ENCODE measurements at regions not wholly inside any gene's neighbourhood (a gene's known extent, or its start where the extent isn't known, plus 50 kb on each side); places are given as distances from the start of the nearest gene placed in this dataset.

DNA sequence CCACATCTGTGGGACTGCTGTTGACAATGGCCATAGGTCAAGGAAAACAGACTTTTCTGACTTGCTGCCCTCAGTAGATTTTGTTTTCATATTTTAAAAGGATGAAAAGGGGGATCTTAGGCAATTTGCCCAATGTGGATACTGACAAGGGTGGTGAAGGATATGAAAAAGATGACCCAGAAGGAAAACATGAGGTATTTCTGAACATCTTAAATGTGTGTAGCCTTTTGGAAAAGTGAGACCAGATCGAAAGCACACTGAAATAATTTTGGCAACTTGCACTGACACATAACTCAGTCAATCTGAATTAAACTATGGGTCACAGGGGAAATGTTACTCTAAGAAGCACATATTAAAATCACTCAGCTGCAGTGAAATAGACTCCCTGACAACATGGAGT, 1793.0 kb upstream of the ACO1 start:
- DNase-seq = no peak
- Mint-ChIP-seq H3K27ac (no peak overlapping the region), H3K4me3 (no peak overlapping the region), H3K27me3 (ENCODE audit: insufficient read depth) (no peaks in the 10 kb centered on the region), H3K9me3 (peaks cover 1% of the 10 kb centered on the region), H3K4me1 (no peaks in the 10 kb centered on the region), H3K36me3 (ENCODE audit: low read depth) (no peaks in the 10 kb centered on the region)
- H3K27me3 ChIP-seq (ENCODE audit: control insufficient read depth, insufficient read depth, low read length, poor library complexity, severe bottlenecking) = no peaks in the 10 kb centered on the region
- no peak overlapping the region for H3K9ac ChIP-seq (ENCODE audit: extremely low read depth, low read length, poor library complexity, severe bottlenecking)
- 92 to 100% methylated on average over 1 of the region's 1 CpG for WGBS, 2 experiments (ENCODE audit: insufficient coverage in 1 of 2, insufficient read length in 1 of 2)
- H3K36me3 ChIP-seq (ENCODE audit: control insufficient read depth, insufficient read depth, low read length) = no peaks in the 10 kb centered on the region
- no peaks in the 10 kb centered on the region for H3K9me3 ChIP-seq (ENCODE audit: control insufficient read depth, low read length)
- no peaks in the 10 kb centered on the region for H3K4me1 ChIP-seq (ENCODE audit: control insufficient read depth, insufficient read depth, low read length)
- no peak overlapping the region for H3K4me3 ChIP-seq (ENCODE audit: low read length)
- no peak overlapping the region for H3K27ac ChIP-seq (ENCODE audit: low read depth, low read length)
- TF ChIP-seq, protein P1, sequence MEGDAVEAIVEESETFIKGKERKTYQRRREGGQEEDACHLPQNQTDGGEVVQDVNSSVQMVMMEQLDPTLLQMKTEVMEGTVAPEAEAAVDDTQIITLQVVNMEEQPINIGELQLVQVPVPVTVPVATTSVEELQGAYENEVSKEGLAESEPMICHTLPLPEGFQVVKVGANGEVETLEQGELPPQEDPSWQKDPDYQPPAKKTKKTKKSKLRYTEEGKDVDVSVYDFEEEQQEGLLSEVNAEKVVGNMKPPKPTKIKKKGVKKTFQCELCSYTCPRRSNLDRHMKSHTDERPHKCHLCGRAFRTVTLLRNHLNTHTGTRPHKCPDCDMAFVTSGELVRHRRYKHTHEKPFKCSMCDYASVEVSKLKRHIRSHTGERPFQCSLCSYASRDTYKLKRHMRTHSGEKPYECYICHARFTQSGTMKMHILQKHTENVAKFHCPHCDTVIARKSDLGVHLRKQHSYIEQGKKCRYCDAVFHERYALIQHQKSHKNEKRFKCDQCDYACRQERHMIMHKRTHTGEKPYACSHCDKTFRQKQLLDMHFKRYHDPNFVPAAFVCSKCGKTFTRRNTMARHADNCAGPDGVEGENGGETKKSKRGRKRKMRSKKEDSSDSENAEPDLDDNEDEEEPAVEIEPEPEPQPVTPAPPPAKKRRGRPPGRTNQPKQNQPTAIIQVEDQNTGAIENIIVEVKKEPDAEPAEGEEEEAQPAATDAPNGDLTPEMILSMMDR (conservative IDR thresholded peaks at IDR 0.05) = no peak

DNA sequence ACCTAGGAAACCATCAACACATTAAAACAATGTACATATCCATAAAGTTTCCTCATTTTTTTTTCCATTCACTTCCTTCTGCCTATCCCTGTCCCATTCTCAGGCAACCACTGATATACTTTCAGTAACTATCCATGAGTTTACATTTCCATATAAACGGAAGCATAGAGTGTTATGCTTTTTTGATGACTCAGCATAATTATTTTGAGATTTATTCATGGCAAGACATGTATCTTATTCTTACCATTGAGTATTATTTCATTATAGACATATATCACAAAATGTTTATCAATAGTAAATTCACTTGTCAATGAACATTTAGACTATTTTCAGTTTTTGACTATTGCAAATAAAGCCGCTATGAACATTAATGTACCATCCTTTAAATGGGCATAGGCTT, 1786.8 kb upstream of the ACO1 start:
- H3K27ac Mint-ChIP-seq = no peak overlapping the region
- H3K4me3 Mint-ChIP-seq = no peak overlapping the region
- peaks cover 1% of the 10 kb centered on the region for H3K9me3 Mint-ChIP-seq
- DNase-seq = no peak
- H3K36me3 ChIP-seq (ENCODE audit: control insufficient read depth, insufficient read depth, low read length) = no peaks in the 10 kb centered on the region
- no peaks in the 10 kb centered on the region for H3K36me3 Mint-ChIP-seq (ENCODE audit: low read depth)
- H3K27ac ChIP-seq (ENCODE audit: low read depth, low read length) = no peak overlapping the region
- H3K27me3 Mint-ChIP-seq (ENCODE audit: insufficient read depth) = no peaks in the 10 kb centered on the region
- no peaks in the 10 kb centered on the region for H3K27me3 ChIP-seq (ENCODE audit: control insufficient read depth, insufficient read depth, low read length, poor library complexity, severe bottlenecking)
- no peaks in the 10 kb centered on the region for H3K4me1 ChIP-seq (ENCODE audit: control insufficient read depth, insufficient read depth, low read length)
- TF ChIP-seq, protein P1 (conservative IDR thresholded peaks at IDR 0.05) = no peak
- no peaks in the 10 kb centered on the region for H3K9me3 ChIP-seq (ENCODE audit: control insufficient read depth, low read length)
- 92% methylated on average over 2 of the region's 2 CpGs; no CpG with 5 or more reads in 1 of the 2 experiments for WGBS, 2 experiments (ENCODE audit: insufficient coverage in 1 of 2, insufficient read length in 1 of 2)
- H3K4me3 ChIP-seq (ENCODE audit: low read length) = no peak overlapping the region
- no peak overlapping the region for H3K9ac ChIP-seq (ENCODE audit: extremely low read depth, low read length, poor library complexity, severe bottlenecking)
- no peaks in the 10 kb centered on the region for H3K4me1 Mint-ChIP-seq

DNA sequence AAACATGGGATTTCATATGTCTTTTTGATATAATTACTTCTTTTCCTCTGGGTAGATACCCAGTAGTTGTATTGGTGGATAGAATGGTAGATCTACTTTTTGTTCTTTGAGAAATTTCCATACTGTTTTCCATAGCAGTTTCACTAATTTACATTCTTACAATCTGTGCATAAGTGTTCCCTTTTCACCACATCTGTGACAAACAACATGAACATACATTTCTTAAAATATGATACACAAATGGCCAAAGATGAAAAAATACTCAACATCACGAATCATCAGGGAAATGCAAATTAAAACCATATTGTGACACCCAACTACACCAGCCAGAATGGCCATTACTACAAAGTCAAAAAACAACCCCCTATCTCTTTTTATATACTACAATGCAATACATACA, 1778.5 kb upstream of the ACO1 start:
- Mint-ChIP-seq H3K36me3 (ENCODE audit: low read depth) (no peaks in the 10 kb centered on the region), H3K4me1 (no peaks in the 10 kb centered on the region), H3K9me3 (no peaks in the 10 kb centered on the region), H3K4me3 (no peak overlapping the region), H3K27ac (no peak overlapping the region), H3K27me3 (ENCODE audit: insufficient read depth) (no peaks in the 10 kb centered on the region)
- no peak for DNase-seq
- H3K4me1 ChIP-seq (ENCODE audit: control insufficient read depth, insufficient read depth, low read length) = no peaks in the 10 kb centered on the region
- no peak overlapping the region for H3K9ac ChIP-seq (ENCODE audit: extremely low read depth, low read length, poor library complexity, severe bottlenecking)
- no peak overlapping the region for H3K27ac ChIP-seq (ENCODE audit: low read depth, low read length)
- H3K27me3 ChIP-seq (ENCODE audit: control insufficient read depth, insufficient read depth, low read length, poor library complexity, severe bottlenecking) = no peaks in the 10 kb centered on the region
- H3K9me3 ChIP-seq (ENCODE audit: control insufficient read depth, low read length) = no peaks in the 10 kb centered on the region
- TF ChIP-seq, protein P1 (conservative IDR thresholded peaks at IDR 0.05) = no peak
- WGBS, 2 experiments (ENCODE audit: insufficient coverage in 1 of 2, insufficient read length in 1 of 2) = 88% methylated on average over 1 of the region's 1 CpG; no CpG with 5 or more reads in 1 of the 2 experiments
- no peak overlapping the region for H3K4me3 ChIP-seq (ENCODE audit: low read length)
- no peaks in the 10 kb centered on the region for H3K36me3 ChIP-seq (ENCODE audit: control insufficient read depth, insufficient read depth, low read length)
